ENCODE measurements at regions not wholly inside any gene's neighbourhood (a gene's known extent, or its start where the extent isn't known, plus 50 kb on each side); places are given as distances from the start of the nearest gene placed in this dataset.

DNA sequence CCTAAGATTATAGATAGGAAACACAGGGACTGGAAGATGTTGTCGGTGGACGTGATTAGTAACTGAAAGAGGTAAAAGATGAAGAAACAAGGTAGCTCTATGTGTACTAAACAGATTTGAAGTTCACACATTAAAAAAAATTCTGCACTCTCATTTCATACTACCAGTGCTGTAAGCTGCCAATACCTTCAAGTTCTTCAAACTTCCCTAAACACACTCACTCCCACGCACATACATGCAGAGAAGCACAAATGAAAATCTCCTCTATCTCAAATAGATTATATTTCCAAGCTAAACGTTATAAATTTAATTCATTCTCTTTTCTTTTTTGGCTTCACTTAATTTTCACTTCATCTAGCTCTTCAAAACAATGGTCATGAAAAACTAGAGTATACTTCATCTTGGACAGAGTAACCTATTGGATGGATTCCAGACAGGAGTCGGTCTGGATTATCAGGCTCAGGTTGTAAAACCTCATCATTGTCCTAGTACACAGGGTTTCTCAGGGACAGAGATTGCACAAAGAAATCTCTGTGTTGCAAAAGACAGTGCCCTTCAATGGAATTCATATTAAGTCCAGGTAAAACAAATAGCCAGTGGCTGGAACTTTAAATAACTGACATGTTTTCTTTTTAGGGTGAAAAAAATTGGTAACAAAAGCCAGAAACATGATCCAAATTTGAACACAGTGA, 408.1 kb upstream of the ZNF385D start:
- peak; percentile 58 for DNase-seq (ENCODE audit: unreplicated experiment)
- ChIA-PET POLR2A (no interaction called here), CTCF (interaction anchor here (0.7 to 0.8 kb wide), 2 partner anchors 16 to 22 kb away, joined by 3 to 4 read pairs; no protein-coding TSS in a partner anchor)
- H3K9me3 Mint-ChIP-seq (ENCODE audit: unreplicated experiment) = no peaks in the 10 kb centered on the region
- H3K36me3 Mint-ChIP-seq (ENCODE audit: insufficient read depth, unreplicated experiment) = no peaks in the 10 kb centered on the region
- H3K27ac Mint-ChIP-seq (ENCODE audit: low read depth, unreplicated experiment) = peak overlapping the region; percentile 5
- H3K27me3 Mint-ChIP-seq (ENCODE audit: insufficient read depth, unreplicated experiment) = no peaks in the 10 kb centered on the region
- H3K4me3 Mint-ChIP-seq (ENCODE audit: unreplicated experiment) = no peak overlapping the region
- no TSS peak for BruUV-seq (replicated peaks)
- intact Hi-C loops (cut with micrococcal nuclease) = no loop called here
- peaks cover 18% of the 10 kb centered on the region for H3K4me1 Mint-ChIP-seq (ENCODE audit: insufficient read depth, unreplicated experiment)
- TF ChIP-seq, protein P1, sequence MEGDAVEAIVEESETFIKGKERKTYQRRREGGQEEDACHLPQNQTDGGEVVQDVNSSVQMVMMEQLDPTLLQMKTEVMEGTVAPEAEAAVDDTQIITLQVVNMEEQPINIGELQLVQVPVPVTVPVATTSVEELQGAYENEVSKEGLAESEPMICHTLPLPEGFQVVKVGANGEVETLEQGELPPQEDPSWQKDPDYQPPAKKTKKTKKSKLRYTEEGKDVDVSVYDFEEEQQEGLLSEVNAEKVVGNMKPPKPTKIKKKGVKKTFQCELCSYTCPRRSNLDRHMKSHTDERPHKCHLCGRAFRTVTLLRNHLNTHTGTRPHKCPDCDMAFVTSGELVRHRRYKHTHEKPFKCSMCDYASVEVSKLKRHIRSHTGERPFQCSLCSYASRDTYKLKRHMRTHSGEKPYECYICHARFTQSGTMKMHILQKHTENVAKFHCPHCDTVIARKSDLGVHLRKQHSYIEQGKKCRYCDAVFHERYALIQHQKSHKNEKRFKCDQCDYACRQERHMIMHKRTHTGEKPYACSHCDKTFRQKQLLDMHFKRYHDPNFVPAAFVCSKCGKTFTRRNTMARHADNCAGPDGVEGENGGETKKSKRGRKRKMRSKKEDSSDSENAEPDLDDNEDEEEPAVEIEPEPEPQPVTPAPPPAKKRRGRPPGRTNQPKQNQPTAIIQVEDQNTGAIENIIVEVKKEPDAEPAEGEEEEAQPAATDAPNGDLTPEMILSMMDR (IDR thresholded peaks at IDR 0.05; ENCODE audit: unreplicated experiment) = no peak

DNA sequence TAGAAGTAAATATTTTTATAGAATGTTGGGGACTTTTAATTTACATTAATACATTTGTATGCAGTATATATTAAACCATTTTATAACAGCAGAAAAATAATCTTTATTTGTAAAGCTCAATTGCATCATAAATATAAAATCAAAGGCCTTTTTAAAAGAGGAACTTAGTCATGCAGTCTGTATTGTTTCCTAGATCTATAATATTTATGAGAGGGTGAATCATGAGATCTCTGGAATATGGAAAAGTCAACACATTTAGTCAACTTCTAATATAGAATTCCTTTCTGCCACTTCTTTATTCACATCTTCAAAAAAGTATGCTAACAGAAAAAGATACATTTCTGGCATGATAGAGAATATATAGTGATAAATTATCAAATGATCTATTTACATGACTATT, 410.3 kb upstream of the ZNF385D start:
- TF ChIP-seq, protein P1 (IDR thresholded peaks at IDR 0.05; ENCODE audit: unreplicated experiment) = no peak
- H3K27ac Mint-ChIP-seq (ENCODE audit: low read depth, unreplicated experiment) = no peak overlapping the region
- DNase-seq (ENCODE audit: unreplicated experiment) = no peak
- H3K4me3 Mint-ChIP-seq (ENCODE audit: unreplicated experiment) = no peak overlapping the region
- ChIA-PET CTCF (no interaction called here), POLR2A (interaction anchor here (1.3 kb wide), 1 partner anchor 11 kb away, joined by 5 read pairs; no protein-coding TSS in a partner anchor)
- peaks cover 18% of the 10 kb centered on the region for H3K4me1 Mint-ChIP-seq (ENCODE audit: insufficient read depth, unreplicated experiment)
- H3K36me3 Mint-ChIP-seq (ENCODE audit: insufficient read depth, unreplicated experiment) = no peaks in the 10 kb centered on the region
- H3K27me3 Mint-ChIP-seq (ENCODE audit: insufficient read depth, unreplicated experiment) = no peaks in the 10 kb centered on the region
- intact Hi-C loops (cut with micrococcal nuclease) = no loop called here
- no TSS peak for BruUV-seq (replicated peaks)
- no peaks in the 10 kb centered on the region for H3K9me3 Mint-ChIP-seq (ENCODE audit: unreplicated experiment)

DNA sequence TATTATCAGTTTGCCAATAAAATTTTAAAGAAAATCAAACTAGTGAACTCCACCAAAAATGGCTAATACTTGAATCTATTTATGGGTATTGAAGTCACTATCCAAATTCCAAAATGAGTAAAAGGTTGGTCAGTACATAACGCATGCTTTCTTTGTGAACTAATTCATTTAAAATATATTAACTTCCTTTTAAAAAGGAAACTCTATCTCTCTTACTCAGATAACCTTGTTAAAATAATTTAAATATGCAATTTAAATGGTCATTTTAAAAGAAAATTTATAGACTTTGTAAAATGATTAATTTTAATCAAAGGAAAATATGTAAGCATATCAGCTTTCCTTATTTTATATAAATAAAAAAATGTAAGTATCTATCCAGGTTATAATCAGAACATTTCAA, 419.4 kb upstream of the ZNF385D start:
- no peaks in the 10 kb centered on the region for H3K36me3 Mint-ChIP-seq (ENCODE audit: insufficient read depth, unreplicated experiment)
- H3K4me1 Mint-ChIP-seq (ENCODE audit: insufficient read depth, unreplicated experiment) = no peaks in the 10 kb centered on the region
- H3K4me3 Mint-ChIP-seq (ENCODE audit: unreplicated experiment) = no peak overlapping the region
- POLR2A ChIA-PET = interaction anchor here (0.6 kb wide), 1 partner anchor 8 kb away, joined by 3 read pairs; no protein-coding TSS in a partner anchor
- H3K9me3 Mint-ChIP-seq (ENCODE audit: unreplicated experiment) = peaks cover 8% of the 10 kb centered on the region
- CTCF ChIA-PET = interaction anchor here (0.5 to 0.8 kb wide), 3 partner anchors 160 to 793 kb away, joined by 3 to 5 read pairs (median 3); no protein-coding TSS in a partner anchor
- H3K27ac Mint-ChIP-seq (ENCODE audit: low read depth, unreplicated experiment) = no peak overlapping the region
- intact Hi-C loops (cut with micrococcal nuclease) = no loop called here
- no peak for DNase-seq (ENCODE audit: unreplicated experiment)
- BruUV-seq (replicated peaks) = no TSS peak
- H3K27me3 Mint-ChIP-seq (ENCODE audit: insufficient read depth, unreplicated experiment) = no peaks in the 10 kb centered on the region
- TF ChIP-seq, protein P1 (IDR thresholded peaks at IDR 0.05; ENCODE audit: unreplicated experiment) = no peak

DNA sequence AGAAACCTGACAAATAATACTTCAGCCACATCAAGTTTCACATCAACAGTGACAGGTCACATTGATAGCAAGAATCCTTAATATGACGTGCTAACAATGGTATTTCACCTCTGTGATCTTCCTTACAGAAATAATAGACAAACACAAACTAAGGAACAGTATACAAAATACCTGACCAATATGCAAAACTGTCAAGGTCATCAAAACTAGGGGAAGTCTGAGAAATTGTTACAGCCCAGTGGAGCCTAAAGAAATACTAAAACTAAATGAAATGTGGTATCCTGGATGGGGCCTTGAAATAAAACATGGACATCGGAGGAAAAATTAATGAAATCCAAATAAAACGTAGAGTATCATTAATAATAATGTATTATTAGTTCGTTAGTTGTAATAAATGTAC, 422.0 kb upstream of the ZNF385D start:
- no peak for DNase-seq (ENCODE audit: unreplicated experiment)
- H3K9me3 Mint-ChIP-seq (ENCODE audit: unreplicated experiment) = no peaks in the 10 kb centered on the region
- H3K27me3 Mint-ChIP-seq (ENCODE audit: insufficient read depth, unreplicated experiment) = no peaks in the 10 kb centered on the region
- H3K4me3 Mint-ChIP-seq (ENCODE audit: unreplicated experiment) = no peak overlapping the region
- H3K4me1 Mint-ChIP-seq (ENCODE audit: insufficient read depth, unreplicated experiment) = peaks cover 5% of the 10 kb centered on the region
- TF ChIP-seq, protein P1 (IDR thresholded peaks at IDR 0.05; ENCODE audit: unreplicated experiment) = no peak
- no TSS peak for BruUV-seq (replicated peaks)
- ChIA-PET CTCF (interaction anchor here (0.7 to 1.1 kb wide), 3 partner anchors 512 to 768 kb away, joined by 3 to 4 read pairs (median 4); no protein-coding TSS in a partner anchor), POLR2A (interaction anchor here (1.5 kb wide), 1 partner anchor 12 kb away, joined by 5 read pairs; no protein-coding TSS in a partner anchor)
- H3K36me3 Mint-ChIP-seq (ENCODE audit: insufficient read depth, unreplicated experiment) = no peaks in the 10 kb centered on the region
- H3K27ac Mint-ChIP-seq (ENCODE audit: low read depth, unreplicated experiment) = no peak overlapping the region
- intact Hi-C loops (cut with micrococcal nuclease) = no loop called here

Measured in MCF 10A (cell line).